Activated B cell treated with CpG ODN at 0.5 μM for 24 hours (primary cell): ENCODE measurements at regions not wholly inside any gene's neighbourhood (a gene's known extent, or its start where the extent isn't known, plus 50 kb on each side); places are given as distances from the start of the nearest gene placed in this dataset.

Experiments
- ATAC-seq: fragments of 200-7000 bp; cut with Tn5 transposase; one replicate; pipeline ENCODE4 v1.10.0; 2021; ENCODE audit warnings: low read depth, mild to moderate bottlenecking, moderate library complexity
- CTCF ChIA-PET: fragments of 350-600 bp; sonication (Branson Sonifier 250); formaldehyde crosslinking; loops from one replicate; lab custom pipeline; 2021; ENCODE audit warnings: antibody characterized with exemption; lab: Charles Lee
- POLR2A ChIA-PET: fragments of 350-600 bp; sonication (Branson Sonifier 250); formaldehyde crosslinking; loops from one replicate; lab custom pipeline; 2021; ENCODE audit warnings: antibody characterized with exemption; lab: Charles Lee
- DNase-seq: peaks from one replicate; pipeline ENCODE4 v3.0.0; 2022
- H3K27ac Mint-ChIP-seq: one replicate; pipeline ENCODE4 v1.8.0; 2020; ENCODE audit warnings: mixed read lengths
- H3K27me3 Mint-ChIP-seq: one replicate; pipeline ENCODE4 v1.8.0; 2021; ENCODE audit warnings: mixed read lengths
- H3K36me3 Mint-ChIP-seq: one replicate; pipeline ENCODE4 v1.8.0; 2021; ENCODE audit warnings: low read depth, mixed read lengths
- H3K4me1 Mint-ChIP-seq: one replicate; pipeline ENCODE4 v1.8.0; 2021; ENCODE audit warnings: mixed read lengths
- H3K4me3 Mint-ChIP-seq: one replicate; pipeline ENCODE4 v1.8.0; 2020; ENCODE audit warnings: mild to moderate bottlenecking, mixed read lengths
- H3K9me3 Mint-ChIP-seq: one replicate; pipeline ENCODE4 v1.8.0; 2020; ENCODE audit warnings: mixed read lengths
- intact Hi-C: fragments of 100-400 bp; cut with micrococcal nuclease; formaldehyde crosslinking; loops from one replicate; pipeline ENCODE4 v1.15.1; 2024
- TF ChIP-seq, protein P1 (sequence below): fragments of 200-600 bp; IDR thresholded peaks from one replicate; pipeline ENCODE4 v1.8.0; 2022; ENCODE audit warnings: antibody characterized with exemption, mild to moderate bottlenecking

DNA sequence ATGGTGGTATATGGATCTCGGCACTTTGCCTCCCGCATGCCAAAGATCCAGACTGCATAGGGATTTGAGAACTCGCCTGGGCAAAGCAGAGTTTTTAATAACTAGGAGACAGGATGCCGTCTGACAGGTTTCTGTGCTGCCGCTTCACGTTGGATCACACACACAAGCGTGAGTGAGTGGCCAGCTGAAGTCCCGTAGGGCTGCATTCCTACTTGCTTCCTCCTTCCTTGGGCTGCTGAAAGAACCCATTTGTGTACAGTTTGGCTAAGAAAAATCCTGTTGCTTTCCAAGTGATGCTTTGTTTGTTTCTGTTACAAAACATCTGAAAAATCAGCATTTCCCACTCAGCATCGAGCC lies 604.3 kb upstream of the CFAP20DC start:
- Mint-ChIP-seq H3K27ac (no peak overlapping the region), H3K36me3 (no peaks in the 10 kb centered on the region), H3K9me3 (peaks cover 21% of the 10 kb centered on the region), H3K4me3 (no peak overlapping the region), H3K4me1 (no peaks in the 10 kb centered on the region), H3K27me3 (no peaks in the 10 kb centered on the region)
- ATAC-seq (no peak), DNase-seq (no peak)
- ChIA-PET POLR2A (no interaction called here), CTCF (no interaction called here)
- intact Hi-C loops: no loop called here
- TF ChIP-seq, protein P1, sequence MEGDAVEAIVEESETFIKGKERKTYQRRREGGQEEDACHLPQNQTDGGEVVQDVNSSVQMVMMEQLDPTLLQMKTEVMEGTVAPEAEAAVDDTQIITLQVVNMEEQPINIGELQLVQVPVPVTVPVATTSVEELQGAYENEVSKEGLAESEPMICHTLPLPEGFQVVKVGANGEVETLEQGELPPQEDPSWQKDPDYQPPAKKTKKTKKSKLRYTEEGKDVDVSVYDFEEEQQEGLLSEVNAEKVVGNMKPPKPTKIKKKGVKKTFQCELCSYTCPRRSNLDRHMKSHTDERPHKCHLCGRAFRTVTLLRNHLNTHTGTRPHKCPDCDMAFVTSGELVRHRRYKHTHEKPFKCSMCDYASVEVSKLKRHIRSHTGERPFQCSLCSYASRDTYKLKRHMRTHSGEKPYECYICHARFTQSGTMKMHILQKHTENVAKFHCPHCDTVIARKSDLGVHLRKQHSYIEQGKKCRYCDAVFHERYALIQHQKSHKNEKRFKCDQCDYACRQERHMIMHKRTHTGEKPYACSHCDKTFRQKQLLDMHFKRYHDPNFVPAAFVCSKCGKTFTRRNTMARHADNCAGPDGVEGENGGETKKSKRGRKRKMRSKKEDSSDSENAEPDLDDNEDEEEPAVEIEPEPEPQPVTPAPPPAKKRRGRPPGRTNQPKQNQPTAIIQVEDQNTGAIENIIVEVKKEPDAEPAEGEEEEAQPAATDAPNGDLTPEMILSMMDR: no peak

DNA sequence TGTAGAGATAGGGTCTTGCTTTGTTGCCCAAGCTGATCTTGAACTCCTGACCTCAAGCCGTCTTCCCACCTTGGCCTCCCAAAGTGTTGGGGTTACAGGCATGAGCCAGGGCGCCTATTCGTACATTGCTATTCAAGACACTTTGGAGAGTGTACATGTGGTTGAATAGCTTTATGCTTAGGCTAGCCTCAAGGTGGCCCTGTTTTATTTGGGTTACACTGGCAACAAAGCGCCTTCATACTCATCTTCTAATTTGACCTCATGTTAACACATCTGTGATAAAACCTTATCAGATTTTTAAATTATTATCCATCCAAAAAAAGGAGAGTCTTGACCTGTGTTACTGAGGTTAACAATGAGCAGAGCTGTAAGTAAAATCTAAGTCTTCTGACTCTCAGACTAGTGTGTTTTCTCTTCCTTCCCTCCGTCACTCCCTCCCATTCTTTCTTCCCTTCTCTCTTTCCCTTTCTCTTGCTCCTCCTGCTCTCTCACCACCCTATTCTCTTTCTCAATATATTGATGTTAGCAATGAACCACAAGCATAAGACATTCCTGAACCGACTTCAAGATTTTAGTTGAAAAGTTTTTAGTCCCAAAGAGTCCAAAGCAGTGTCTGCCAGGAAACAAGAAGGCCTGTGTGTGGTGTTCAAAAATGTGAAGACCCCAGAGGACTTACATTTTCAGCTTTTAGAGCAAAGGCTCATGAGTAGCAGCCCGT lies 603.7 kb upstream of the CFAP20DC start:
- TF ChIP-seq, protein P1: no peak
- Mint-ChIP-seq H3K4me3 (no peak overlapping the region), H3K27me3 (no peaks in the 10 kb centered on the region), H3K4me1 (no peaks in the 10 kb centered on the region), H3K27ac (no peak overlapping the region), H3K9me3 (peaks cover 25% of the 10 kb centered on the region), H3K36me3 (no peaks in the 10 kb centered on the region)
- intact Hi-C loops: no loop called here
- ATAC-seq: no peak
- DNase-seq: no peak
- POLR2A ChIA-PET: no interaction called here
- CTCF ChIA-PET: no interaction called here

DNA sequence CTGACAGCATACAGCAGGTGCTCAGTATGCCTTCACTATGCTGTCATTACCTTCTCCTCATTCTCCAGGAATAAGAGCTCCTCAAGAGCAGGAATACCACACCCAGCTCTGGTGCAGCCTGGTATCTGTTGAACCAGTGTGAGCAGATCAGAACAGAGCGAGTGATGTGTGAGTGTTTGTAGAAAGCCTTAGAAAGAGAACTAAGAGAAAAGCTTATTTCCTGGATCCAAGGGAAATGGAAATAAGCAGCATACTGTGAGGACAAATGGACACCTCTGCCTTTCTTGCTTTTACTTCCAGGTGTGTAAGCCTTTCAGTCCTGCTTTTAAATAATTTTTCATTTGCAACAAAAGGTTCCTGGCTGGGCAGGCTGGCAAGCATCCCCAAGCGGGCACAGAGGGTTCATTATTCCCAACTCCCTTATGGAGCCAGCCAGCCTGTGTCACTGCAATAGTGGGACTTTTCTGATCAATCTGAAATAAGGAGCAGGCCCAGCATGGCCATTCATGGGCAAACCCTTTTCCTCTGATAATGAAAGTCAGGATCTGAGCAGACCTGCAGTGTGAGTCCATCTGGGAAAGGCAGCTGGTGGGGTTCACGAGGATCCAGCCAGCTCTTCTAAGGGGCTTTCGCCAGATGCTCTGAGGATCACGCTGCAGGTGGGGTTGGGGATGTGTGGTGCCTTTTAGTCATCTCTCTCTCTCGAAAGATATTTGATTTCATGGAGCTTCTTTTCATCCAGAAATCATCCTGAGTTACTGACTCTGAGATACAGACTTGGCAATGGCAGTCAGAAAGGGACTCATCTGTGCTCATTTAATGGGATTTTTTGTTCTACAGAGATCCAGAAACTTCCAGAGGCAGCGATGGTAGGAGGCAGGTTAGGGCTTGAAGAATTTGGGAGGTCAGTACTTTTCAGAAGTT lies 594.9 kb upstream of the CFAP20DC start:
- DNase-seq (no peak), ATAC-seq (no peak)
- CTCF ChIA-PET: no interaction called here
- no peak overlapping the region for H3K27ac Mint-ChIP-seq
- peaks cover 13% of the 10 kb centered on the region for H3K27me3 Mint-ChIP-seq
- no peaks in the 10 kb centered on the region for H3K36me3 Mint-ChIP-seq
- H3K4me3 Mint-ChIP-seq: no peak overlapping the region
- intact Hi-C loops: no loop called here
- no peaks in the 10 kb centered on the region for H3K4me1 Mint-ChIP-seq
- TF ChIP-seq, protein P1: no peak
- H3K9me3 Mint-ChIP-seq: peaks cover 9% of the 10 kb centered on the region
- POLR2A ChIA-PET: no interaction called here

DNA sequence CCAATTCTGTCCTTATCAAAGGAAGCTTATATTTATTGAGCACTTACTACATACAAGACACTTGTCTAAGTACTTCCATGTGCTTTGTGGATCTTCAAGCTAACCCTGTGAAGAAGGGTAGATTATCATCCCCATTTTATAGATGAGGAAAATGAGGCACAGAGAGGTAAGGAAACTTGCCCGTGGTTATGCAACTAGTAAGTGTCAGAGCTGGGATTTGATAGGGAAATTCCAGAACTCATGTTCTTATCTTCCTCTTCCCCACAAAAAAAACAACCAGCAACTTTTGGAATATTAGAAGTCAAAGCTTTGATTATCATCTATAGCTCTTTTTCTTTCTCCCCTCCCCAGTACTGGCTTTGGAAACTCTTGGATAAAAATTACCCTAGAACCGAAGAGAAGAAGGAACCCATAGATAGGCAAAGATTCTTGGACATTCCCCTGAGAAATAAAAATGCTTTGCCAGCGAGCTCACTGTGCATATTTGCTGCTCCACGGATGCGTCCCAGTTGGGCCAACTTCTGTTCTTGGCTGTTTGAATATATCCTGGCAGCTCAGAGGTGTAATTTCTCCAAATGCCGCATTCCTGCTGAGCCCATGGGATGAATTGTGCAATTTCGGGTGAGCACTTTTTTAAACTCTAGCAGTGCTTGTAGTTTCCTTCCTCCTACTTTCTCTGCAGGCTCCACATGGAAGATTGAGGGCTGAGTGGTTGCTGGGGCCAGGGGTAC lies 591.5 kb upstream of the CFAP20DC start:
- H3K27ac Mint-ChIP-seq: no peak overlapping the region
- peaks cover 18% of the 10 kb centered on the region for H3K27me3 Mint-ChIP-seq
- H3K4me1 Mint-ChIP-seq: no peaks in the 10 kb centered on the region
- ChIA-PET POLR2A (no interaction called here), CTCF (no interaction called here)
- no peaks in the 10 kb centered on the region for H3K9me3 Mint-ChIP-seq
- H3K36me3 Mint-ChIP-seq: no peaks in the 10 kb centered on the region
- TF ChIP-seq, protein P1: no peak
- DNase-seq (no peak), ATAC-seq (no peak)
- intact Hi-C loops: no loop called here
- H3K4me3 Mint-ChIP-seq: no peak overlapping the region
